H1 (cell line): ENCODE measurements at regions not wholly inside any gene's neighbourhood (a gene's known extent, or its start where the extent isn't known, plus 50 kb on each side); places are given as distances from the start of the nearest gene placed in this dataset.

ENCODE experiments used
- CTCF ChIA-PET: fragments of 300-600 bp; sonication (Branson Sonifier 250); formaldehyde crosslinking; loops from one replicate; lab custom pipeline; 2021; ENCODE audit not compliant: partially characterized antibody; lab: Charles Lee
- POLR2A ChIA-PET: fragments of 300-600 bp; sonication (Branson Sonifier 250); formaldehyde crosslinking; loops from one replicate; lab custom pipeline; 2021; ENCODE audit warnings: inconsistent platforms; ENCODE audit not compliant: partially characterized antibody; lab: Charles Lee
- DNase-seq, 2 experiments: peaks; one replicate each; pipeline versions ENCODE4 v3.0.0 to v3.0.0-alpha.2; 2010 to 2022; ENCODE audit warnings: low spot score in 2 of 2, low read depth in 1 of 2, mixed read lengths in 1 of 2
- FAIRE-seq: peaks from 2 replicates; lab custom pipeline; 2011; peaks lifted over from hg19 to GRCh38; lab: Jason Lieb, UNC
- H2AFZ ChIP-seq: 2 replicates; pipeline ENCODE4 v1.8.1; 2012; ENCODE audit warnings: low read length, inconsistent platforms
- H2AK5ac ChIP-seq: 2 replicates; pipeline ENCODE4 v1.6.1; 2013; ENCODE audit warnings: low read depth, low read length
- H2BK120ac ChIP-seq: replicated peaks from 2 replicates; pipeline ENCODE3; 2013; ENCODE audit warnings: low read depth, low read length, inconsistent platforms
- H2BK12ac ChIP-seq: 2 replicates; pipeline ENCODE4 v1.6.1; 2013; ENCODE audit warnings: low read depth, low read length
- H2BK15ac ChIP-seq: 2 replicates; pipeline ENCODE4 v1.6.1; 2013; ENCODE audit warnings: low read length
- H2BK20ac ChIP-seq: 2 replicates; pipeline ENCODE4 v1.6.1; 2013; ENCODE audit warnings: low read length
- H2BK5ac ChIP-seq: 2 replicates; pipeline ENCODE4 v1.6.1; 2013; ENCODE audit warnings: low read depth, low read length
- H3K14ac ChIP-seq: 2 replicates; pipeline ENCODE4 v1.6.1; 2013; ENCODE audit warnings: inconsistent platforms; ENCODE audit not compliant: insufficient read length
- H3K18ac ChIP-seq: 2 replicates; pipeline ENCODE4 v1.6.1; 2013; ENCODE audit warnings: low read length; ENCODE audit errors: extremely low read depth
- H3K23ac ChIP-seq: 2 replicates; pipeline ENCODE4 v1.6.1; 2013; ENCODE audit warnings: inconsistent platforms; ENCODE audit not compliant: insufficient read length
- H3K23me2 ChIP-seq: 2 replicates; pipeline ENCODE4 v1.6.1; 2013; ENCODE audit warnings: low read depth, low read length
- H3K27ac ChIP-seq: 2 replicates; pipeline ENCODE4 v1.6.1; 2011; ENCODE audit warnings: low read depth, low read length, inconsistent platforms
- H3K27me3 ChIP-seq, 4 experiments: replicated peaks in 1 of 4; 1 replicate in 1 of 4; 2 replicates in 3 of 4; pipeline versions ENCODE4 v1.6.1 to v1.8.1; 2011 to 2013; ENCODE audit warnings: low read length in 3 of 4, mild to moderate bottlenecking in 3 of 4, inconsistent platforms in 2 of 4, mixed read lengths in 2 of 4, moderate library complexity in 1 of 4; ENCODE audit not compliant: control insufficient read depth in 3 of 4, insufficient read depth in 3 of 4; ENCODE audit errors: extremely low read depth in 1 of 4
- H3K36me3 ChIP-seq, 4 experiments: 2 replicates each; pipeline versions ENCODE4 v1.6.1 to v1.8.1; 2011 to 2013; ENCODE audit warnings: mild to moderate bottlenecking in 4 of 4, low read length in 3 of 4, moderate library complexity in 2 of 4, control low read depth in 1 of 4, inconsistent platforms in 1 of 4; ENCODE audit not compliant: insufficient read depth in 4 of 4, control insufficient read depth in 2 of 4
- H3K4ac ChIP-seq: replicated peaks from 2 replicates; pipeline ENCODE3; 2013; ENCODE audit warnings: low read length, low read depth, mixed read lengths, inconsistent platforms; ENCODE audit not compliant: insufficient read length
- H3K4me1 ChIP-seq, 4 experiments: replicated peaks in 1 of 4; 1 replicate in 1 of 4; 2 replicates in 3 of 4; pipeline versions ENCODE4 v1.6.1 to v1.8.1; 2011 to 2013; ENCODE audit warnings: low read length in 3 of 4, inconsistent platforms in 2 of 4, mixed read lengths in 1 of 4; ENCODE audit not compliant: insufficient read depth in 4 of 4, control insufficient read depth in 3 of 4
- H3K4me2 ChIP-seq, 2 experiments: 2 replicates each; pipeline versions ENCODE4 v1.6.1 to v1.8.1; 2011 to 2013; ENCODE audit warnings: low read depth in 2 of 2, low read length in 2 of 2, control low read depth in 1 of 2, inconsistent platforms in 1 of 2, mild to moderate bottlenecking in 1 of 2; ENCODE audit not compliant: insufficient read depth in 1 of 2
- H3K4me3 ChIP-seq, 4 experiments: fragments of 200-600, 300-600 bp in 1 of 4; sonication (generic), shearing (Covaris generic), sonication (Bioruptor Twin) in 1 of 4; 2 replicates each; pipeline versions ENCODE4 v1.5.1 to v1.8.1; 2011 to 2016; ENCODE audit warnings: low read length in 4 of 4, low read depth in 3 of 4, control low read depth in 2 of 4, inconsistent platforms in 2 of 4, mild to moderate bottlenecking in 2 of 4, mixed read lengths in 1 of 4, moderate library complexity in 1 of 4; ENCODE audit not compliant: insufficient read depth in 2 of 4; ENCODE audit errors: extremely low read depth in 1 of 4
- H3K56ac ChIP-seq: replicated peaks from 2 replicates; pipeline ENCODE3; 2013; ENCODE audit warnings: low read depth, mild to moderate bottlenecking, mixed read lengths, low read length, inconsistent platforms; ENCODE audit not compliant: insufficient read length
- H3K79me1 ChIP-seq: 2 replicates; pipeline ENCODE4 v1.6.1; 2013; ENCODE audit warnings: low read depth, low read length, control low read depth
- H3K79me2 ChIP-seq, 2 experiments: 2 replicates each; pipeline versions ENCODE4 v1.6.1 to v1.8.1; 2012 to 2013; ENCODE audit warnings: low read length in 2 of 2, mild to moderate bottlenecking in 2 of 2, inconsistent platforms in 1 of 2; ENCODE audit not compliant: insufficient read depth in 2 of 2, control insufficient read depth in 1 of 2
- H3K9ac ChIP-seq, 4 experiments: replicated peaks in 1 of 4; 1 replicate in 1 of 4; 2 replicates in 3 of 4; pipeline versions ENCODE4 v1.6.1 to v1.8.1; 2011 to 2013; ENCODE audit warnings: low read depth in 3 of 4, low read length in 3 of 4, control low read depth in 2 of 4, mild to moderate bottlenecking in 2 of 4, moderate library complexity in 2 of 4, inconsistent platforms in 1 of 4; ENCODE audit errors: extremely low read depth in 1 of 4
- H3K9me3 ChIP-seq, 2 experiments: 2 replicates each; pipeline versions ENCODE4 v1.6.1 to v1.8.1; 2012 to 2013; ENCODE audit warnings: mild to moderate bottlenecking in 2 of 2, moderate library complexity in 2 of 2, control low read depth in 1 of 2, inconsistent platforms in 1 of 2, low read depth in 1 of 2, low read length in 1 of 2, mixed read lengths in 1 of 2; ENCODE audit not compliant: insufficient read depth in 2 of 2
- H4K20me1 ChIP-seq, 2 experiments: replicated peaks in 1 of 2; 2 replicates each; pipeline versions ENCODE3 to v1.8.1; 2011 to 2013; ENCODE audit warnings: inconsistent platforms in 2 of 2, low read length in 2 of 2, mild to moderate bottlenecking in 1 of 2; ENCODE audit not compliant: insufficient read depth in 2 of 2, control insufficient read depth in 1 of 2
- H4K5ac ChIP-seq: 2 replicates; pipeline ENCODE4 v1.6.1; 2013; ENCODE audit warnings: low read length, low read depth, mixed read lengths, inconsistent platforms; ENCODE audit not compliant: insufficient read length
- H4K8ac ChIP-seq: 2 replicates; pipeline ENCODE4 v1.8.0; 2013; ENCODE audit warnings: mild to moderate bottlenecking, moderate library complexity, low read length, inconsistent platforms; ENCODE audit not compliant: insufficient read depth; ENCODE audit errors: extremely low read depth
- H4K91ac ChIP-seq: replicated peaks from 2 replicates; pipeline ENCODE3; 2013; ENCODE audit warnings: low read length, mixed read lengths, inconsistent platforms; ENCODE audit not compliant: insufficient read length
- CBX5 ChIP-seq: fragments of 300-800, 300-1000 bp; sonication (generic); IDR thresholded peaks from 2 replicates; pipeline ENCODE4 v1.7.1; 2016; ENCODE audit warnings: antibody characterized with exemption, low read length, low read depth
- CREB1 ChIP-seq: IDR thresholded peaks from 2 replicates; pipeline ENCODE4 v1.6.1; 2012; ENCODE audit warnings: inconsistent platforms
- KDM1A ChIP-seq: fragments of 200-600, 300-600 bp; sonication (generic); IDR thresholded peaks from 2 replicates; pipeline ENCODE4 v1.7.1; 2016; ENCODE audit warnings: mild to moderate bottlenecking, low read length, borderline replicate concordance
- KDM5A ChIP-seq: fragments of 200-600 bp; IDR thresholded peaks from 2 replicates; pipeline ENCODE4 v1.7.1; 2012; ENCODE audit warnings: mild to moderate bottlenecking, low read length, inconsistent platforms, mixed read lengths
- RBBP5 ChIP-seq: IDR thresholded peaks from 2 replicates; pipeline ENCODE4 v1.7.1; 2012; ENCODE audit warnings: low read depth, mild to moderate bottlenecking, inconsistent platforms, low read length, moderate library complexity, borderline replicate concordance
- ZNF274 ChIP-seq: IDR thresholded peaks from 2 replicates; pipeline ENCODE4 v1.7.0; 2012; ENCODE audit warnings: low read length, borderline replicate concordance; ENCODE audit errors: extremely low read depth
- WGBS, 2 experiments: shearing (Covaris generic) in 1 of 2; methylation state at CpG; one replicate each; pipeline versions ENCODE4 v1.1.6 to v1.1.7; 2013 to 2015; ENCODE audit warnings: low lambda C conversion rate in 2 of 2, mixed read lengths in 2 of 2, inconsistent platforms in 1 of 2, low coverage in 1 of 2, missing lambda C conversion rate in 1 of 2; ENCODE audit not compliant: insufficient replicate concordance in 2 of 2, insufficient coverage in 1 of 2, insufficient read length in 1 of 2; ENCODE audit errors: extremely low coverage in 1 of 2, missing lambda C conversion rate in 1 of 2; 5-methylcytosine and 5-hydroxymethylcytosine counted together

DNA sequence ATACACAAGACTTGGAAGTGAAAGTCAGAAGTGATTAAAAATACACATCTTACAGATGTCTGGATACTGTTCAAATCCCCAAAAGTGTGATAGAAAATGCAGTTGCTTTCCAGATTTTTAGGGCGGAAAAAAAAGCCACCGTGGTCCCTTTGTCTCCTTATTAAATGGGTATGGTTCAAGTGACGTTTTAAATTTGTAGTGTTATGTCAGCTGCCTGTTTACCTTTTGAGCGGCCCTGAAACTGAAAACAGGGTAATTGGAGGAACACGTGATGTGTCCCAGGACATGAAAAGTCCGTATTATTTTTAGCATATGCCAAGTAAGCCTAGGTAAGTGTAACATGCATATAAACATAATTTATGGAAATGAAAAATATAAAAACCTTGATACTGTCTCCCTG, 109.0 kb upstream of the PDZRN3 start:
- H3K23ac ChIP-seq, result no peak overlapping the region
- no peak overlapping the region for H3K27ac ChIP-seq
- no peak overlapping the region for H3K14ac ChIP-seq
- no peak overlapping the region for H4K5ac ChIP-seq
- H3K4me1 ChIP-seq, result peaks cover 0 to 7% (median 4%) of the 10 kb centered on the region in 4 experiments; a peak in 3 of 7 replicates
- no peak overlapping the region for H2BK5ac ChIP-seq
- H3K9ac ChIP-seq, result no peak overlapping the region
- POLR2A ChIA-PET, result interaction anchor here (0.7 kb wide), 1 partner anchor 14 kb away, joined by 3 read pairs; no protein-coding TSS in a partner anchor
- peak overlapping the region; percentile 17; the same call in 1 of the 2 replicates for H2AFZ ChIP-seq
- no peaks in the 10 kb centered on the region for H4K20me1 ChIP-seq
- H2BK120ac ChIP-seq, result no peak overlapping the region
- CTCF ChIA-PET, result no interaction called here
- no peak overlapping the region for H2BK20ac ChIP-seq
- H3K27me3 ChIP-seq, result no peaks in the 10 kb centered on the region
- no peak overlapping the region for H3K4me3 ChIP-seq
- H4K91ac ChIP-seq, result no peak overlapping the region
- H2BK12ac ChIP-seq, result no peak overlapping the region
- no peak overlapping the region for H2BK15ac ChIP-seq
- no peak overlapping the region for H3K56ac ChIP-seq
- no peak overlapping the region for H3K4ac ChIP-seq
- H3K23me2 ChIP-seq, result no peaks in the 10 kb centered on the region
- H3K18ac ChIP-seq, result no peak overlapping the region
- H3K79me2 ChIP-seq, result no peaks in the 10 kb centered on the region
- H2AK5ac ChIP-seq, result no peak overlapping the region
- DNase-seq (no peak), FAIRE-seq (no peak)
- no peaks in the 10 kb centered on the region for H3K9me3 ChIP-seq
- no peak overlapping the region for H3K4me2 ChIP-seq
- H4K8ac ChIP-seq, result no peak overlapping the region
- H3K36me3 ChIP-seq, result no peaks in the 10 kb centered on the region
- no peaks in the 10 kb centered on the region for H3K79me1 ChIP-seq
- 89% methylated on average over 6 of the region's 6 CpGs; no CpG with 5 or more reads in 1 of the 2 experiments for WGBS, 2 experiments
- TF ChIP-seq KDM1A (no peak), KDM5A (no peak), CBX5 (no peak), CREB1 (no peak), RBBP5 (no peak), ZNF274 (no peak)
